OCI-LY3 (cell line): ENCODE measurements at regions not wholly inside any gene's neighbourhood (a gene's known extent, or its start where the extent isn't known, plus 50 kb on each side); places are given as distances from the start of the nearest gene placed in this dataset.
"Not testable (repeated sequence)": the region's sequence is repeated elsewhere in the genome, so short reads cannot be mapped to it uniquely, and the experiment has no call there.

Source experiments
- EZH2phosphoT487 ChIP-seq: fragments of 200-600 bp; shearing (Covaris generic); IDR thresholded peaks from 2 replicates; pipeline ENCODE4 v1.6.1; 2018; ENCODE audit warnings: antibody characterized with exemption, mixed run types, low read depth
- TF ChIP-seq, protein P1 (sequence below): fragments of 200-600, 300-600 bp; sonication (generic); IDR thresholded peaks from 2 replicates; pipeline ENCODE4 v1.5.1; 2014; ENCODE audit warnings: antibody characterized with exemption, low read length, low read depth

DNA sequence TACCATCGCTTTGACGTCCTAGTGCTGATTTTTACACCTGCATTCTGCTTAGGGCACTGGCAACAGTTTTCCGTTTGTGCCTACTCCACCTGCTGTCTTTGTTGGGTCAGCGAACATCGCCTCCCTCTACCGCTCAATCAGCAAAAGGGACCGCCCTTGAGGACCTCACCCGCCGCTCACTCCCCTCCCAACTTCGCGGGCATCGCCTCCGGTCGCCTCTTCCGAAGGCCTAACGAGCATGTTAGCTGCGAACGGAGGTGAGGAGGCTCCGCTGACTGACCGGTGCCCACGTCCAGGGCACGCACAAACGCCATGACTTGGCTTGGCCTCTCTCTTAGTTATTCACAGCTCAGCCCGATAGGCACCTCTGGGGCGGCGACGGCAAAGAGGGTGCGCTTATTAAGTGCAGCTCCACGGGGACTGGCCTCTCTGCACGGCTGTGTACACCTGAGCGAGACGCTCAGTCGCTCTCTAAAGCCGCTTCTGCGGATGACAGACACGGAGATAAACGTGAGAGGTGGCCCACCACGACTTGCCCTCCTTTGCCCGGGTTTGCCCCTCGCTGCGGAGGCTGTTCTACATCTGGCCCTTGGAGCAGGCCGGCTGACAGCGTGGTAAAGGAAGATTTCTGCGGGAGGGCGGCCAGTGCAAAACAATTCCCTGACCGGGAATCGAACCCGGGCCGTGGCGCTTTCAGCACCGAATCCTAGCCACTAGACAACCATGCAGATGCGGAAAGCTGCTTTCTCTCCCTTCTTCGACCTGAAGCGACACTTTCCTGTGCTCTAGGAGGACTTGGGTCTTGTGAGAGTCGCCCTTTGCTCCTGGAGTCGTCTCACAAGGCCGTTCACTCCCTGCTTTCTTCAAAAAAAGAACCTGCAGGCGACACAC is 81.6 kb upstream of the FCGR1A start:
- not testable (repeated sequence) for TF ChIP-seq EZH2phosphoT487
- TF ChIP-seq, protein P1, sequence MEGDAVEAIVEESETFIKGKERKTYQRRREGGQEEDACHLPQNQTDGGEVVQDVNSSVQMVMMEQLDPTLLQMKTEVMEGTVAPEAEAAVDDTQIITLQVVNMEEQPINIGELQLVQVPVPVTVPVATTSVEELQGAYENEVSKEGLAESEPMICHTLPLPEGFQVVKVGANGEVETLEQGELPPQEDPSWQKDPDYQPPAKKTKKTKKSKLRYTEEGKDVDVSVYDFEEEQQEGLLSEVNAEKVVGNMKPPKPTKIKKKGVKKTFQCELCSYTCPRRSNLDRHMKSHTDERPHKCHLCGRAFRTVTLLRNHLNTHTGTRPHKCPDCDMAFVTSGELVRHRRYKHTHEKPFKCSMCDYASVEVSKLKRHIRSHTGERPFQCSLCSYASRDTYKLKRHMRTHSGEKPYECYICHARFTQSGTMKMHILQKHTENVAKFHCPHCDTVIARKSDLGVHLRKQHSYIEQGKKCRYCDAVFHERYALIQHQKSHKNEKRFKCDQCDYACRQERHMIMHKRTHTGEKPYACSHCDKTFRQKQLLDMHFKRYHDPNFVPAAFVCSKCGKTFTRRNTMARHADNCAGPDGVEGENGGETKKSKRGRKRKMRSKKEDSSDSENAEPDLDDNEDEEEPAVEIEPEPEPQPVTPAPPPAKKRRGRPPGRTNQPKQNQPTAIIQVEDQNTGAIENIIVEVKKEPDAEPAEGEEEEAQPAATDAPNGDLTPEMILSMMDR = not testable (repeated sequence)
